NCI-H2227 (cell line): ENCODE measurements at regions not wholly inside any gene's neighbourhood (a gene's known extent, or its start where the extent isn't known, plus 50 kb on each side); places are given as distances from the start of the nearest gene placed in this dataset.
"Not testable (repeated sequence)": the region's sequence is repeated elsewhere in the genome, so short reads cannot be mapped to it uniquely, and the experiment has no call there.

Source experiments
- DNase-seq: peaks from one replicate; lab custom pipeline; 2025; ENCODE audit not compliant: unreplicated experiment; lab: John Stamatoyannopoulos, UW

GRCh38 chr12:14207905-14208551 is 157.5 kb upstream of the ATF7IP start:
- DNase-seq, result no peak

- no peak for DNase-seq
These were observed 153.5 kb upstream of the ATF7IP start for GRCh38 chr12:14211947-14212387.

- no peak for DNase-seq
These were observed 151.9 kb upstream of the ATF7IP start for GRCh38 chr12:14213542-14213941.

DNA sequence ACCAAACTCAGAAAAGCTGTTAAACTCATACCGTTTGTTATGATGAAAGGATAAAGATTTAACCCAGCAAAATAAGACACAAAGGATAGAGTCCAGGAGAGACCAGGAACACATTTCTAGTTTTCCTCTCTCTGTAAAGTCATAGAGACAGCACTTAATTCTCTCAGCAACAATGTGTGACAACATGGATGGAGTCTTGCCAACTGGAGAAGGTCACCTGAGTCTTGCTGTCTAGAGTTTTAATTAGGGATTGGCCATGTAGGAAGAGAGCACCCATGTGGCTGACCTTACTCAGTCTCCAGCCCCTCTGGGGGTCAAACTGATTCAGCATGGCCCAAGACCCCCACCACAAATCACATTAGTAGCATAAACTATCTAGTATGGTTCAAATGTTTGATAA is 151.0 kb upstream of the ATF7IP start:
- no peak for DNase-seq

DNA sequence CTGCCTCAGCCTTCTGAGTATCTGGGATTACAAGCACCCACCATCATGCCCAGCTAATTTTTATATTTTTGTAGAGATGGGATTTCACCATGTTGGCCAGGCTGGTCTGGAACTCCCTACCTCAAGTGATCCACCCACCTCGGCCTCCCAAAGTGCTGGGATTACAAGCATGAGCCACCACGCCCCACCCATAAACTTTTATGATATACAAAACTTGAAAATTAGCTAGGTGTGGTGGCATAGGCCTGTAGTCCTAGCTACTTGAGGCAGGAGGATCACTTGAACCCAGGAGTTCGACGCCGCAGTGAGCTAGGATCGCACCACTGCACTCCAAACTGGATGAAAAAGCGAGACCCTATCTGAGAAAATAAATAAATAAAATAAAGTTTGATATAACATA is 149.5 kb upstream of the ATF7IP start:
- DNase-seq, result not testable (repeated sequence)

GRCh38 chr12:14216405-14217294 is 148.8 kb upstream of the ATF7IP start:
- DNase-seq, result no peak

DNA sequence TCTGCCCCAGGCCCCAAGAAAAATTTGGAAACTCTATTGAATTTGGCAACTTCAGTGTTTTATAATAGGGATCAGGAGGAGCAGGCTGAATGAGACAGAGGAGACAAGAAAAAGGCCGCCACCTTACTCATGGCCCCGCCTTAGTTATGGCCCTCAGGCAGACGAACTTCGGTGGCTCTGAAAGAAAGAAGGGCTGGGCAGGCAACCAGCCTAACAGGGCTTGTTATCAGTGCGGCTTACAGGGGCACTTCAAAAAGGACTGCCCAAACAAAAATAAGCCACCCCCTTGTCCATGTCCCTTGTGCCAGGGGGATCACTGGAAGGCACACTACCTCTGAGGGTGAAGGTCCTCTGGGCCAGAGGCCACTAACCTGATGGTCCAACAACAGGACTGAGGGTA is 146.3 kb upstream of the ATF7IP start:
- no peak for DNase-seq

DNA sequence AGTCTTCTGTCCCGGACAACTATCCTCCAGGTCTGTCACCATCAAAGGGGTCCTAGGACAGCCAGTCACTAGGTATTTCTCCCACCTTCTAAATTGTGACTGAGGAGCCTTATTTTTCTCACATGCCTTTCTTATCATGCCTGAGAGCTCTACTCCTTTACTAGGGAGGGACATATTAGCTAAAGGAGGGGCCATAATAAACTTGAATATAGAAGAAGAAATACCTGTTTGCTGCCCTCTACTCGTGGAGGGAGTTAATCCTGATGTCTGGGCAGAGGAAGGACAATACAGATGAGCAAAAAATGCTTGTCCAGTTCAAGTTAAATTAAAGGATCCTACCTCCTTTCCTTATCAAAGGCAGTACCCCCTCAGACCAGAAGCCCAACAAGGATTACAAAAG is 145.8 kb upstream of the ATF7IP start:
- DNase-seq, result not testable (repeated sequence)

DNA sequence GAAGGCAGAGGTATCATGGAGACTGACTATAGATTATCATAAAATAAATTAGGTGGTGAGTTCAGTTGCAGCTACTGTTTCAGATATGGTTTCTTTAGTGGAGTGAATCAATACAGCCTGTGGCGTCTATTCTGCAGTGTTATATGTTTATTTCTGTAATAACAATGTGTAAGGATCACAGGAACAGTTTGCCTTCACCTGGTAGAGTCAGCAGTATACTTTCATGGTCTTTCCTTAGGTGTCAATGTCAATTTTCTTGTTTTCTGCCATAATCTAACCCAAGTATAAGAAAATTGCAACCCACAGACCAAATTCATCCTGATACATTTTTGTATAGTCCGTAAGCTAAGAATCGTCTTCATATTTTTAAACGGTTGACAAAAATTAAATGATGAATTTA is 140.4 kb upstream of the ATF7IP start:
- DNase-seq, result no peak

GRCh38 chr12:14235176-14235575 is 130.3 kb upstream of the ATF7IP start:
- DNase-seq, result not testable (repeated sequence)

DNA sequence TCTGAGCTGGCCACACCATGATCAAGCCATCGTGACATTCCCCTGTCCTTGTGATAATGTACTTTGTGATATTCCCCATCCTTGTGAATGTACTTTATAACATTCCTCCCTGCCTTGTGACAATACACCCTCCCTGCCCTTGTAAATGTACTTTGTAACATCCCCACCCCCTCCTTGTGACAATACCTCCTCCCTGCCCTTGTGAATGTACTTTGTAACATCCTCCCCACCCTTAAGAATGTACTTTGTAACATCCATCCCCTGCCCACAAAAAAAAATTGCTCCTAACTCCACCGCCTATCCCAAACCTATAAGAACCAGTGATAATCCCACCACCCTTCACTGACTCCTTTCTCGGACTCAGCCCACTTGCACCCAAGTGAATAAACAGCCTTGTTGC is 128.8 kb upstream of the ATF7IP start:
- DNase-seq, result not testable (repeated sequence)

GRCh38 chr12:14238221-14238792 is 127.2 kb upstream of the ATF7IP start:
- no peak for DNase-seq

DNA sequence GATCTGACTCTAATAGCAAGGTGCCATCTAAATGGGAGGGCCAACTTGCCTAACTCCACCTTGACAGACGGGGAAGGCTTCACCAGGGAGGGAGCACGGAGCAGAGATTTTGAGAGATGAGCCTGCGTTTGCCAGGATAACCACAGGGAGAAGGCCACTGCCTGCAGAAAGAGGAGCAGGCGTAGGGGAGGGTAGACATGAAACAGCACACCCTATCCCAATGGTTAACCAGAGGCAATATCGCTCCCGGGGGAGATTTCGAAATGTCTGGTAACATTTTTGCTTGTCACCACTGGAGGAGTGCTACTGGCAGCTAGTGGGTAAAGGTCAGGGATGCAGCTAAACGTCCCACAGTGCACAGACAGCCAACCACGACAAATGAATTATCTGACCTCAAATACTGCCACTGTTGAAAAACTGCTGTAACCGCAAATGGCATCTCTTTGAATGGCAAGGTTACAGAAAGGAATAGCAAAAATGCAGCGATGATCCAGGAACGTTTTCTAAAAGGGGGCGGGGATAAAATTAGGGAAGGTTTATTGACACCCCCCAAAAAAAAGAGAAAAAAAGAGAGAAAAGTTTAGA is 126.0 kb upstream of the ATF7IP start:
- peak; percentile 27 for DNase-seq

DNA sequence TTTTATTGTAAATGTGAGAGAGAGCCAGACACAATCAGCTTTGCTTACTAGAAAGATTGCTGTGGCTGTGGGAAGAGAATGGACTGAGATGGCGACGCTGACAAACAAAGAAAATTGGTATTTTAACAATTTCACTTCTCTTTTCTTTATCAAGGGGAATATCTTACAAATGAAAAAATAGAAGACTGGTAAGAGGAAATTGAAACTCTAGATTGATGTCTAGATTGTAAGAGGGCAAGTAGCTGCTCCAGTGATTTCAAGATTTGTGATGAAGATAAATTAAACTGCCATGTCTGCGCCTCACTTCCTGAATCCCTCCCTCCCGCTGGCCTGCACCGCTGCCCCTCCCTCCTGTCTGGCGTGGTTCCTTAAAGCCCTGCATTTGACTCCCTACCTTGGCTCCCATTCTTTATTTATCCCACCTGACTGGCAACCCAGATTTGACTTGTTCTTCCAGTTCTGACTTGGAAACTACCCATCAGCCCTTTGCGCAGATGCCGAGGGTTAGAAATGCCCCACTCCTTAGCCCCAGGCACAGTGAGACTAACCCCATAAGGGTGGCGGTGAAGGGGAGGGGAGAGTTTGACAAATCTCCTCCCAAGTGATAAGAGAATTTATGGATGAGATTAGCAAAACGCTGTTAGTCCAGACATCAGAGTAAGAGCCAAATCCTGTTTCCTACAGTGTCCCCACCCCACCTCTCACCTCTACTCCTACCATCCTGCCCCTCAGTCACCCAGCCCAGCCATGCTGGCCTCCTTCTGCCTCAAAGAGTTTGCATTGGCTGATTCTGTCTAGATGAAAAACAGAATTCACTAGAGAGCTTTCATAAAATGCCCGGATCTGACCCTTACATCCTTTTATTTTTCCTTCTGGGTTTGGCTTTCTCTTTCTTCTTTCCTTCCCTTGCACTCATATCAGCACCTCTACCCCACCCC is 125.3 kb upstream of the ATF7IP start:
- no peak for DNase-seq

DNA sequence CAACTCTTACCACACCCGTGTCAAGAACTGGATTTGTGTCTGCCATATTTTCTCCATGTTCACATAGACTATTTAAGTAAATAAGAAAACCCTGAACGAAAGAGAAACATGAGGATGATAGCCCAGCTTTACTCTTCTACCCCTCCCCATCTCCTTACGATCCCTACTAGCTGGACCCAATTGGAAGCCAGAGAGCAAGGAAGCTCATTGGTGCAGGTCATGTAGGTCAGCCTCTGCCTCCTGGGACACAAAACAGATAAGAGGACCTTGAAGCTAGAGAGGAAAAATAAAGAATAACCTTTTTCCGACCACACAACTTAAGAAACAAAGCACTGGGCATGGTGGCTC is 124.6 kb upstream of the ATF7IP start:
- no peak for DNase-seq

DNA sequence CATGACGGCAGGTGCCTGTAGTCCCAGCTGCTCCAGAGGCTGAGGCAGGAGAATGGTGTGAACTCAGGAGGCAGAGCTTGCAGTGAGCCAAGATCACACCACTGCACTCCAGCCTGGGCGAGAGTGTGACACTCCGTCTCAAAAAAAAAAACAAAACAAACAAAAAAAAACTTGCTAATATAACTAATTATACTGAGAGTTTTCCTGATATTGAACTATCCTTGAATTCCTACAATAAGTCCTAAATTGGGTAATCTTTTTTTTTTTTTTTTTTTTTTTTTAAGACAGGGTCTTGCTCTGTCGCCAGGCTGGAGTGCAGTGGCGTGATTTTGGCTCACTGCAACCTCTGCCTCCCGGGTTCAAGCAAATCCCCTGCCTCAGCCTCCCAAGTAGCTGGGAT is 122.7 kb upstream of the ATF7IP start:
- DNase-seq, result not testable (repeated sequence)

GRCh38 chr12:14243941-14244340 is 121.5 kb upstream of the ATF7IP start:
- no peak for DNase-seq

DNA sequence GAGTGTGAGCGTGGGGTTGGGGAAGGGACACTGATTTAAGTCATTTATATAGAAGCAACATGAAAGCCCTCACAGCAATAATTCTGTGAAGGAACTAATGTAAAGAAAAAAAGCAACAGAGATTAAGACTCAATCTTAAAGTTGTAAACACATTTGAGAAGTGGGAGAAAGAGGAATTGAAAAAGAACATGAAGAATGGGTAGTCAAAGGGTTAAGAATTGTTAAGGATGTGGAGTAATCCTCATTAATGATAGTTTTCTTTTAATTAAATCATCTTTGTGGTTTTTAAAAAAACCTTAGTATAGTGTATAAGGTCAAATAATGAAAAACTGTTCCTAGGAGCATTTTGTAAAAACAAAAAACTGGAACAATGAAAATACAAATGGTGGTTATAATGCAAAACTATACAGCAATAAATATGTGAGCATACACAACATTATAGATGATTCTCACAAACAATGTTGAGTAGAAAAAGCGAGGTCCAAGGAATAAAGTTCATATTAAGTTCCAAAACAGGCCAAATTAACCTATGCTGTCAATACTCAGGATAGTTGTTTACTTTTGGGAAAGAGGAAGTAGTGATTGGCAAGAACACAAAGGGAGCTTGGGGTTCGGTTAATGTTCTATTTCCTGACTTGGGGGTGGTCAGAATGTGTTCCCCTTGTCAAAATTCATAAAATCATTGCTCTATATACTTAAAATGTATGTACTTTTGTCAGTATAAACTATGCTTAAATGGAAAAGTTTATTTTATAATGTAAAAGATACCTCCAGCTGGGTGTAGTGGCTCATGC is 120.4 kb upstream of the ATF7IP start:
- no peak for DNase-seq

DNA sequence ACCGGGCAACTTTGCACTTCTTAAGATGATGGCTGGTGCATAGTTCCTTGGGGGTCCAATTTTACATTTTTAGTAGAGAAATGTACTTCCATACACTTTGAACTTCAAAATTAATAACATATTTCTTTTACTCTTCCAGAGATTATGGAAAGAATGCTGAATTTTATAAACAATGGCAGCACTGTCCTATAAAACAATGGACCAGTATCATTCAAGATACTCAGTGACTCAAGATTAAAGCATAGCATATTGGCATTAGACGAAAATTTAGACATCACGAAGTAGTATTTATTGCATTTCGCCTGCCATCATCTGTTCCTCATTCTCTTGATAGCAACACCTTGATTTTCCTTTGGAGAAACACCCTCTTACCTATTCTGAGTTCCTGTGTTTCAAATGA is 118.3 kb upstream of the ATF7IP start:
- no peak for DNase-seq

GRCh38 chr12:14249368-14249767 is 116.1 kb upstream of the ATF7IP start:
- DNase-seq, result no peak
